GM18520 (cell line): ENCODE measurements at regions not wholly inside any gene's neighbourhood (a gene's known extent, or its start where the extent isn't known, plus 50 kb on each side); places are given as distances from the start of the nearest gene placed in this dataset.
"Not testable (repeated sequence)": the region's sequence is repeated elsewhere in the genome, so short reads cannot be mapped to it uniquely, and the experiment has no call there.

ENCODE experiments used
- ATAC-seq: cut with Tn5 transposase; IDR thresholded peaks from one replicate; pipeline ENCODE4 v1.9.1; 2021; ENCODE audit not compliant: unreplicated experiment

DNA sequence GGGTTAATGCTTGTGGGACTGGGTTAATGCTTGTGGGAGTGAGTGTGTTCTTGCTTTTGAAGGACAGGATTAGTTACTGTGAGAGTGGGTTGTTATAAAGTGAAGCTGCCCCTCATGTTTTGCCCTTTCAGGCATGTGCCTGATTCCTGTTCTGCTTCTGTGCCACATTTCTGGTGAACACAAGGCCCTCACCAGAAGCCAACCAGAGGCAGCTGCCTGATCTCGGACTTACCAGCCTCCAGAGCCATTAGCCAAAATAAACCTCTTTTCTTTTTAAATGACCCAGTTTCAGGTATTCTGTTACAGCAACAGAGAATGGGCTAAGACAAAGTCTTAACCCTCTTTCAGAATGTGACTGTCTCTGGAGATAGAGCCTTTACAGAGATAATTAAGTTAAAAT is 113.3 kb upstream of the TMTC4 start:
- ATAC-seq: no peak

DNA sequence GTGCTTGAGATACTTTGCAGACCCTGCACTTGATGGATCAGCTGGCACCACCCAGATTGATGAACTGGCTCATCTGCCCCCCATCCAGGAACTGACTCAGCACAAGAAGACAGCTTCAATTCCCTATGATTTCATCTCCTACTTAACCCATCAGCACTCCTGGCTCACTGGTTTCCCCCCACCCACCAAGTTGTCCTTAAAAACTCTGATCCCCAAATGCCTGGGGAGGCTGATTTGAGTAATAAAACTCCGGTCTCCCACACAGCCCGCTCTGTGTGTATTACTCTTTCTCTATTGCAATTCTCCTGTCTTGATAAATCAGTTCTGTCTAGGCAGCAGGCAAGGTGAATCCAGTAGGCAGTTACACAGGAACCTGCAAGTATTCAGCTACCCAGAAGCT is 102.1 kb upstream of the TMTC4 start:
- ATAC-seq: not testable (repeated sequence)

DNA sequence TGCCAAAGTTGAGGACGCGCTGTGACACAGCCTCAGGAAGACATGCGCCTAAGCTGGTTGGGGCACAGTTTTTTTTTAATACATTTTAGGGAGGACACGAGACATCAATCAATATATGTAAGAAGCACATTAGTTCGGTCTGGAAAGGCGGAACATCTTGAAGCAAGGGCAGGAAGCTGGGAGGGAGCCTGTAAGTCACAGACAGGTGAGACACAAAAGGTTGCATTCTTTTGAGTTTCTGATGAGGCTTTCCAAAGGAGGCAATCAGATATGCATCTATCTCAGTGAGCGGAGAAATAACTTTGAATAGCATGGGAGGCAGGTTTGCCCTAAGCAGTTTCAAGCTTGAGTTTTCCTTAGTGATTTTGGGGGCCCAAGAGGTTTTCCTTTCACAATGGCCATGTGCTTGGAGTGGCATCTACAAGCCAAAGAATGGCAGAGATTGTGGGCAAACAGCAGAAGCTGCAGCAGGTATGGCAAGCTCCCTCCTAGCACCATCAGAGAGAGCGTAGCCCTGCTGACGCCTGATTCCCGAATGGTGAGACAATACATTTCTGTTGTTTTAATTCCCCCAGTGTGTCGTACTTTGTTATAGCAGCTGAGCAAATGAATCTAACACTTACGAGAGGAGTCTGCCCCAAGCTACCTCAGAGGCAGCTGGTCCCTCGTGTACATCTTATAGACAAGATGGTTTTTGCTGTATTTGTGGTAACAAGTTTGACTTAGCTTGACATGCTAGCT is 99.5 kb upstream of the TMTC4 start:
- ATAC-seq: no peak

DNA sequence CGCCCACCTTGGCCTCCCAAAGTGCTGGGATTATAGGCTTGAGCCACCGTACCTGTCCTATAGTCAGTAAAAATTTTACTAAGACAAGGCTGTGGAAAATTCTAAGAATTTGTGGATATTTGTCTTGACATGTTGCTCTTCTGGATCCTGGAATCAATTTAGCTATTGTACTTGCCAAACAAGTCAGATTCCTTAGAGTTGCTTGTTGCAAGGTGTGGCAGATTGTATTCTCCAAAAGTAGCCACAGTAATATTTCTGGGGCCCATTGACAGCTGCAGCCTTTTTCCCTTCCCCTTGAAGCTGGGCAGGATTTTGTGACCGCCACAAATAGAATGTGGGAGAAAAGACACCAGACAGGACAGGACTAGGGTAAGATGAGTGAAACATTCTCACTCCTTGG is 98.8 kb upstream of the TMTC4 start:
- ATAC-seq: no peak

DNA sequence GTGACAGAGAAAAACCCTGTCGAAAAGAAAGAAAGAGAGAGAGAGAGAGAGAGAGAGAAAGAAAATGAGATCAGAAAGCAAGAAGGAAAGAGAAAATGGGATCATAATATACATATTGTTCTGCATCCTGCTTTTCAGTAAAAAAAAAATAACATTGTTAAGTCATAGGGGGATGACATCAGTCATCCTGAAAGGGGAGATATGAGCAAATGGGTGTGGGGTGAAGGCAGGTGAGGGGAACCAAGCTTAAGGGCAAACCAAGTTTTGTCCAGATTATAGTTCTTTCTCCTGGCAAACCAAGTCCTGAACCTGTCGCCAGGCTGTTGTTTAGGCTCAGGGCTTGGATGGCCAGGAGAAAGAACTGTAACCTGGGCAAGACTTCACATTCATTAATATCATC is 92.6 kb upstream of the TMTC4 start:
- no peak for ATAC-seq

DNA sequence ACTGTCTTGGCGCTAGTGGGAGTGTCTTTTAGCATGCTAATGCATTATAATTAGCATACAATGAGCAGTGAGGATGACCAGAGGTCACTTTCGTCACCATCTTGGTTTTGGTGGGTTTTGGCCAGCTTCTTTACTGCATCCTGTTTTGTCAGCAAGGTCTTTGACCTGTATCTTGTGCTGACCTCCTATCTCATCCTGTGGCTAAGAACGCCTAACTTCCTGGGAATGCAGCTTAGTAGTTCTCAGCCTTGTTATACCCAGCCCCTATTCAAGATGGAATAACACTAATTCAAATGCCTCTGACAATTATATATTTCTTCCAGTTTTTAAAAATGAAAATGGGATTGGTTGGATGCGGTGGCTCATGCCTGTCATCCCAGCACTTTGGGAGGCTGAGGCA is 92.0 kb upstream of the TMTC4 start:
- not testable (repeated sequence) for ATAC-seq

DNA sequence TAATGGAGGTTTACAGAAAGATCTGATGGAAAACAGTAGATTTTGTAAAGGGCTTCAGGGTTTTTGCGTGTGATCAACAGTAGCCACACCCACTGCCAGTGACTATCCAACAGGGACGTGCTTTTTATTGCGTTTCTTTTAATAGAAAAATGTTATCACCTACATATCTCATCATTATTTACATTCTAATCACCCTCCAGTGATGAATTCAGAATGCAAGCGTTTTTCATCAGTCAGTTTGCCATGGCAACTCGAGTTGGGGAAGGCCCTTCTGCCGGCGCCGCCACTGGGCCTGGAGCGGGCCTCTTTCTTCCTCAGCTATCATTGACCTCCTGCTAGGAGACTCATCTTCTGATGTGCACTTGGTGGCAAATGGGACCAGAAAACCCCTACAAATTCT is 90.3 kb upstream of the TMTC4 start:
- ATAC-seq: no peak

DNA sequence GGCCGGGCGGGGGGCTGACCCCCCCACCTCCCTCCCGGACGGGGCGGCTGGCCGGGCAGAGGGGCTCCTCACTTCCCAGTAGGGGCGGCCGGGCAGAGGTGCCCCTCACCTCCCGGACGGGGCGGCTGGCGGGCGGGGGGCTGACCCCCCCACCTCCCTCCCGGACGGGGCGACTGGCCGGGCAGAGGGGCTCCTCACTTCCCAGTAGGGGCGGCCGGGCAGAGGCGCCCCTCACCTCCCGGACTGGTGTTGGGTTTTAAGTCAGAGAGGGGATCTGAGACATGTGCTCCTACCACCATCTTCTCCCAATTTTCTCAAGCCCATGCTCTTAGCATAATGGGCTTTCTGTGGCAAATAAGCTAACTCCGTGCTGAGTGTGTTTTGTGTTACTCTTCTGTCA is 87.5 kb upstream of the TMTC4 start:
- not testable (repeated sequence) for ATAC-seq

DNA sequence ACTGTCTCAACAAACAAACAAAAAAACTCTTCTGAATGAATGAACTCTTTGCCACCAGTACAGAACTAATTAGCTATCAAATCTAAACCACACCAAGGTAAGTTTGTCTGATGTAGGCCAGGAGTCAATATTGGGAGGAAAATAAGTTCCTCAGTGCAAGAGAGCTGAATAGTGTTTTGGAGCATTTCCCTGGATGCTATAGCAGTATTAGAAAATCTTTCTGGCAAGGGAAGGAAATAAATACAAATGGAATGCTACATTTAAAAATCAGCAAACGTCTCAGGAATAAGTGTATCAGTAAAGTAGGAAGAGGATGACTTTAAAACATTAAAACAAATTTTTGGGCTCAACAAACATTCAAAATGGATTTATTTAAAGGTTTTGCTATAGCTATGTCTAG is 81.3 kb upstream of the TMTC4 start:
- ATAC-seq: no peak

DNA sequence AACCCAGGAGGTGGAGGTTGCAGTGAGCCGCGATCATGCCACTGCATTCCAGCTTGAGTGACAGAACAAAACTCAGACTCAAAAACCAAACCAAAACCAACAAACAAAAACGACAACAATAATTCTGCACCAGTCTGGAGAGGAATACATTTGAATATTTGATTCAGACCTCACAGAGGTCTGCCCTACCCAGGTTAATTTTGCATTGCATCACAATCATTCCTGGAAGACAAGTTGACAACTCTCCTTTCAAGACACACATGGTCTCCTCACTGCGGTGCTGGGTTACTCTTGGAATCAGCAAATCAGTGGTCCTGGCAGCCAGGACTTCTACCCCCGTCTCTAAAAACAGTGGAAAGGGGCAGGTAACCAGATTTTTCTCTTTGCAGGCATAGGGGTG is 79.9 kb upstream of the TMTC4 start:
- ATAC-seq: no peak

DNA sequence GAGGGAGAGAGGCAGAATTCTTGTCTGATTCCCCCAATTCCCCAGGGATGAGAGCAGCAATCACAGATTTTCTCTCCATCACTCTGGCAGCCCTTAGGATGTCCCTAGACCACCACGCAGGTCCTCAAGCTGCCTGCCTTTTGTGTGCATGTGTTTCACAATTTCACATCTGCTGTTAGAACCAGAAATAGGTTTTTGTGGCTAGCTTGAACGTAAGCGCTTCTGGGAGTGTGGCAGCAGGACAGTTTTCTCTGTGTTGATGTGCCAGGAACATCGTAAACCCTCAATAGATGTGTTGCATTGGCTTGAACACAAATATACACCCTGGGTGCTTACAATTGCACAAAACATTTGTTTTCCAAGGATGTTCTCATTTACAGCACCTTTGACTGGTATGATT is 78.8 kb upstream of the TMTC4 start:
- no peak for ATAC-seq

DNA sequence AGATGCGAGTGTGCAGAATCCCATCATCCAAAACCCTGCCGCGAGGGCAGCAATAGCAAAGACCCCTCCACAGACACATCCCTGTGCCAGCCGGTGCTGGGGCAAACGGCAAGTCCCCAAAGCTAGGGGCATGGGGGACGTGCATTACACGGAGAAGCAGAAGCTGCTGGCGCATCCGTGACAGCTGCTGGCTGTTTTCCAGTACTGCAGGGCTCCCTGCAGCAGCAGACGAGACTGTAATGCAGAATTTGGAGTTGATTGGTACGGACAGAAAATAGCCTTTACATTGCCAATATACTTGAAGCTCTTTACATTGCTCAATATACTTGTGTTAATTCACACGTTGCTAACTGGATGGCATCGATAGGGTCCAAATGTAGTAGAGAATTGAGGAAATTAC is 77.2 kb upstream of the TMTC4 start:
- ATAC-seq: no peak

DNA sequence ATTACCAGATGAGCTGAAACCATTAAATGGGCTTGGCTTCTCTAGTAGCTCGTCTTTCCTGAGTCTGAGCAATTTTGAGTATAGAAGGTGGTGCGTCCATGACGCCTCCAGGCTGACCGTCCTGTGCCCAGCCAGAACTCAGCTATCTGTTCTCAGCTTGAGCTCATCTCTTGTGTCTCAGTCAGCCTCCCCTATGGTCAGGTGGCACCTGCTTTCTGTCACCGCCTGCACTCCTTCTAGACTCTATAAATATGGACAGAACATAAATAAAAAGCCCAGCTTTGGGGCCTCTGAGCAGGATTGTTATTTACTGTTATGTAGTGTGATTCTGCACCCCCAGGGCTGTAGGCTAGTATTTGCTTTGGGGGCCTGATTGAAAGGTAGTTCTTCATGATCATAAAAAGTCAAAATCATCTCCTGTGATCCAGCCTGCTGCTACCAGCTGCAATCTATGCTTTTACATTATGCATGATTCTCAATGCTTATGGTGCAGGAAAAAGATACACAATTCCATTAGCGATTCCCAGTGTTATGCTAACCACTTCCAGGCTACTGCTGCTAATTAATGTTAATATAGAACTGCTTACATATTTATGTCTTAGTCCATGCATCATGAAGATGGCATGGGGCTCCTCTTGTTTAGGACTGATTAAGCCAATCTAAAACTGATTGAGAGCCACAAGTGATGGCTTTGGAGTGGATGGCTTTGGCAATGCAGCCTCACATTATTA is 72.5 kb upstream of the TMTC4 start:
- no peak for ATAC-seq

DNA sequence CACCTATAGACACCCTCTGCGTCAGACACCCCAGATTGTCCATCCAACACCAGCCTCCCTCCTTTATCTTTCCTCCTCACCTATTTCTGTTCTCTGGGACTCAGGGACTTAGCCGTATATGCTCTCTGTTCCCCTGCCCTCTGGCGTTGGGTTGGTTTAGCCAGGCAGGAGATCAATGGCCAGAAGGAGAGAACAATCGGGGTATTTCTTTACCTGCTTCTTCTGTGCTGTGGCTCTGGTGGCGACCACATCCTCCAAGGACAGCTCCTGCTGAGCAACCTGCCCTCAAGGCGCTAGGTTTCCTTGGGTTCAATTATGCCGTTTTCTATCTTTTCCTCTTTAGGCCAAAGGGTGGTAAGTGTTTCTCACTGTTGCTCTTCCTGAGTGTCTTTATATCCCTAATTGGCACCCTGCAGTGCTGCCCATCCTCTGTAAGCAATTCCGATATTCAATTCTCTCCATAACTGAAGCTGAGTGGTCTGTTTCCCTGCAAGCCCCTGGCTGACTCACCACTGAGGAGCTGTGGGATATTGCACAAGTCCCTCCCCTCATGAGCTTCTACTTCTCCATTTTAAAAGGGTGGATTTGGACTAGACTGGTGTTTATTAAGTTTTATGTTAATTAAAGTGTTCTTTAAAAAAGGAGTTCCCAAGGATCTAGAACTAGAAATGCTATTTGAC is 63.7 kb upstream of the TMTC4 start:
- no peak for ATAC-seq

DNA sequence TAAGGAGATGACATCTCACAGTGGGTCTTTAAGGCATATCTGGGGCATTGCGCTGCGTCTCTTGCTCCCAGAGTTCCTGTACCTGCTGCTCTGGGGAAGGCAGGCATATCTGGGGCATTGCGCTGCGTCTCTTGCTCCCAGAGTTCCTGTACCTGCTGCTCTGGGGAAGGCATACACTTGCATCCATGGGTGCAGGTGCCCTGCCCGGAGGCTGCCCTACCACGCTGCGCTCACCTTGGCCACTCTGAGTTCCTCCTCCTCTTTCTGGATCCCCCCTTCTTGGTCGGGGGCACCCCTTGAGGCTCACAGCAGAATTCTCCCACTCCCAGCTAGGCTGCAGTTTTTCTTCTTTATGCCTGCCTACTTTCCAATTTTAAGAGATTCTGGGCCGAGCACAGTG is 60.9 kb upstream of the TMTC4 start:
- ATAC-seq: no peak

DNA sequence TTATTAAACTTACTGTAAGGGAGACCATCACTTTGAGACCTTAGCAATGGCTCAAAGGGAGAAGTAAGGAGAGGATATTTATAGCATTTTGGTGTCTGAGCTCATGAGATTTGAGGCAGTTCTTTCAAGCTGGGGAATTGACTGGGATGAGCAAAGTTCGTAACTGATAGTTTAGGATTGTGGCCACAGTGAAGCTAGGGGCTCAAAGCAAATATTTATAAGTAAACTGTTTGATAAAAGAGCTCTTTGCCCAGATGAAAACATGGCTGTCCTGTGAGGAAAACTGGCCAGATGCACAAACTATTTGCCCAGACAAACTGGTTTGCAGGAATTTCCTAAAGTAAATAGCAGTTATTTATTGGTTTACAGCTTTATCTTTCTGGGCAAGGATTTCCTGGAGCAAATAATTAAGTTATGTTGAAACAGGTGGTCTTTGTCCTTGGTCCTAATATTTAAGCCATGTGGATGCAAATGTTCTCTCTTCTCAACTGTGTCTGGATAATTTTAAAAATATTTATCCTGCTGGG is 59.7 kb upstream of the TMTC4 start:
- ATAC-seq: no peak

DNA sequence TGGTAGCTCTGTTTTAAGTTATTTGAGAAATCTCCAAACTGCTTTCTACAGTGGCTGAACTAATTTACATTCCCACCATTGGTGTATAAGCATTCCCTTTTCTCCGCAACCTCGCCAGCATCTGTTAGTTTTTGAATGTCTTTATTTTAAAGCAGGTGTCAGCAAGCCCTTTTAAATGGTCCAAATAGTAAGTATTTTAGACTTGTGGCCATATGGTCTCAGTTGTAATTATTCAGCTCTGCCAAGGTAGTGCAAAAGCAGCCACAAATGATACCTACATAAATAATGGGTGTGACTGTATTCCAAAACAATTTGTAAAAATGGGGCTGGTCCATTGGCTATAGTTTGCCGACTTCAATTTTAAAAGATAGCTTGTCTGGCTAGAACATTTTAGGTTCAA is 58.7 kb upstream of the TMTC4 start:
- no peak for ATAC-seq

DNA sequence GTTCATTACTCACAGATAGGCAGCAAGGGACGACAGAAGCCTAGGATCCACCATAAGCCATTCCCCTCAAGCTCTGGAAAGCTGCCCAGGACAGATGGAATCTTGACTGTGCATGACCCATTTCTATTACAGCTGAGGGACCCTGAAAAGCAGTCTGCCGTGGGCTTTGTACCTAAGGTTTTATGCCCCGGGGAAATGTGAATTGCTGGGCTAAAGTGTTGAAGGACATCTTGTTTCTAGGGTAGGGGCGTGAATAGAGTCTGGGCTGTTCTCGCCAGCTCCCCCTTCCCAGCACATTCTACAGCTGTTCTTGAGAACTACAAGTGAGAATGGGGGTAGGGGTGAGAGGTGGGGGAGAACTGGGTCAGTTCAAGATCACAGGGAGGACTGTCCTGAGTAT is 53.6 kb upstream of the TMTC4 start:
- no peak for ATAC-seq

DNA sequence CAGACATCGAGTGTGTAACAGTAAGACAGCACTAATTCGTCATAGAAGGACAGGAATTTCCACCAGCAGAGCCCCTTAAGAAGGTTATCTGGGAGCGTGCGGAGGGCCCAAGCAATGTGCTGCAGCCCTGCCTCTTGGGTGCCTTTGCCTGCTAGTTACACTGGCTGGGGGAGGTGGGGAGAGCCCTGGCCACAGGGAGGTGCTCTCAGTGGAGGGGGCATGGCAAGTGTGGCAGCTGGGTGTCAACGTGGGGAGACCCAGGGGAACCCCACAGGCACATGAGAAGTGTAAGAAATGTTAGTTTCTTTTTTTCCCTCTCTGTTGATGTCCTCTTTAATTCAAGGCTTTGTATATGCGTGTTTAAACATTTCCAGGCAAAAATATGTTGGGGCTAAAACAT is 50.9 kb upstream of the TMTC4 start:
- no peak for ATAC-seq

DNA sequence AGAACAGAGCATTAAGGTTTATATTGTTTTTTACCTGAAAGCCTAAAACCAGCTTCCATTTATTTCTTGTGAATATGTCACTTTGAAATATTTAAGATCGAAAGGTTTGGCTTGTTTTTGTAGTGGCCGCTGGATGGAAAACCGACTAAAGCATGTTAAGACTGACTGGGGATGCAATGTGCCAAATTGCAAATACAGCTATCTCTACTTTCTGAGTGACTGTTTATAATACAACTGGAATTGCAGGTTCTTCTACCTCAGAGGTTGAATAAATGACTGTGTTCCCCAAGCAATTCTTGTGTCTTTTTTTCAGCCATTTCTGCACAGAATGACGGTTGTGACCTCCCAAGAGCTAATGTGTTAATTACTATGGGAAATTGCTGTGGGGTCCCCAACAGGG is 50.0 kb upstream of the TMTC4 start:
- ATAC-seq: no peak
